Endodermal cell (in vitro differentiated cells): ENCODE measurements at regions not wholly inside any gene's neighbourhood (a gene's known extent, or its start where the extent isn't known, plus 50 kb on each side); places are given as distances from the start of the nearest gene placed in this dataset.

Experiments
- DNase-seq: peaks from one replicate; pipeline ENCODE4 v3.0.0-alpha.2; 2017
- H3K27ac ChIP-seq: 2 replicates; pipeline ENCODE4 v1.5.1; 2013; ENCODE audit warnings: mild to moderate bottlenecking, low read depth, low read length, moderate library complexity
- H3K27me3 ChIP-seq: 2 replicates; pipeline ENCODE4 v1.6.1; 2013; ENCODE audit warnings: mild to moderate bottlenecking, low read length, moderate library complexity; ENCODE audit not compliant: insufficient read depth, control insufficient read depth, poor library complexity, severe bottlenecking
- H3K36me3 ChIP-seq: 2 replicates; pipeline ENCODE4 v1.7.0; 2013; ENCODE audit warnings: mild to moderate bottlenecking, low read length, moderate library complexity; ENCODE audit not compliant: control insufficient read depth, insufficient read depth
- H3K4me1 ChIP-seq: one replicate; pipeline ENCODE4 v1.7.0; 2013; ENCODE audit warnings: low read length; ENCODE audit not compliant: control insufficient read depth, insufficient read depth
- H3K4me3 ChIP-seq: 2 replicates; pipeline ENCODE4 v1.5.1; 2013; ENCODE audit warnings: mild to moderate bottlenecking, low read length, moderate library complexity
- H3K9ac ChIP-seq: 2 replicates; pipeline ENCODE4 v1.6.1; 2013; ENCODE audit warnings: mild to moderate bottlenecking, low read length, moderate library complexity; ENCODE audit not compliant: poor library complexity, severe bottlenecking; ENCODE audit errors: extremely low read depth
- H3K9me3 ChIP-seq: 2 replicates; pipeline ENCODE4 v1.6.1; 2013; ENCODE audit warnings: mild to moderate bottlenecking, low read length, moderate library complexity; ENCODE audit not compliant: control insufficient read depth
- H3K27ac Mint-ChIP-seq: 2 replicates; pipeline ENCODE4 v1.8.0; 2020; ENCODE audit warnings: mixed read lengths
- H3K27me3 Mint-ChIP-seq: 2 replicates; pipeline ENCODE4 v1.8.0; 2021; ENCODE audit warnings: mild to moderate bottlenecking, mixed read lengths; ENCODE audit not compliant: insufficient read depth
- H3K36me3 Mint-ChIP-seq: 2 replicates; pipeline ENCODE4 v1.8.0; 2020; ENCODE audit warnings: low read depth, mixed read lengths
- H3K4me1 Mint-ChIP-seq: 2 replicates; pipeline ENCODE4 v1.8.0; 2020; ENCODE audit warnings: mixed read lengths
- H3K4me3 Mint-ChIP-seq: 2 replicates; pipeline ENCODE4 v1.8.0; 2020; ENCODE audit warnings: mild to moderate bottlenecking, moderate library complexity, mixed read lengths
- H3K9me3 Mint-ChIP-seq: 2 replicates; pipeline ENCODE4 v1.8.0; 2020; ENCODE audit warnings: mild to moderate bottlenecking, mixed read lengths
- CTCF ChIP-seq: fragments of 200-600 bp; sonication (generic); conservative IDR thresholded peaks from 2 replicates; pipeline ENCODE4 v1.5.0; 2021; ENCODE audit warnings: antibody characterized with exemption, mild to moderate bottlenecking
- WGBS, 2 experiments: methylation state at CpG; one replicate each; pipeline versions ENCODE4 v1.1.5 to v1.1.7; 2013; ENCODE audit warnings: missing lambda C conversion rate in 2 of 2, mixed read lengths in 1 of 2; ENCODE audit not compliant: insufficient coverage in 1 of 2, insufficient read length in 1 of 2; 5-methylcytosine and 5-hydroxymethylcytosine counted together

- peaks cover 1% of the 10 kb centered on the region for H3K4me1 Mint-ChIP-seq
- Histone ChIP-seq H3K9me3 (peaks cover 6% of the 10 kb centered on the region), H3K27me3 (no peaks in the 10 kb centered on the region), H3K9ac (no peak overlapping the region), H3K4me3 (no peak overlapping the region), H3K4me1 (no peaks in the 10 kb centered on the region), H3K36me3 (no peaks in the 10 kb centered on the region), H3K27ac (no peak overlapping the region)
- no peak overlapping the region for H3K27ac Mint-ChIP-seq
- TF ChIP-seq CTCF: no peak
- no peak overlapping the region for H3K4me3 Mint-ChIP-seq
- WGBS, 2 experiments: 95 to 96% methylated on average over 19 to 22 of the region's 22 CpGs
- H3K27me3 Mint-ChIP-seq: peaks cover 2% of the 10 kb centered on the region
- peak; percentile 6 for DNase-seq
- no peaks in the 10 kb centered on the region for H3K36me3 Mint-ChIP-seq
- peaks cover 16% of the 10 kb centered on the region for H3K9me3 Mint-ChIP-seq
These were observed 319.9 kb downstream of the BRD1 start for GRCh38 chr22:49507607-49508292.

- peak; percentile 13 for DNase-seq
- Mint-ChIP-seq H3K36me3 (no peaks in the 10 kb centered on the region), H3K27me3 (peaks cover 2% of the 10 kb centered on the region), H3K4me3 (no peak overlapping the region), H3K9me3 (peaks cover 9% of the 10 kb centered on the region), H3K27ac (no peak overlapping the region), H3K4me1 (no peaks in the 10 kb centered on the region)
- 92 to 93% methylated on average over 5 to 6 of the region's 6 CpGs for WGBS, 2 experiments
- Histone ChIP-seq H3K9ac (no peak overlapping the region), H3K9me3 (peaks cover 2% of the 10 kb centered on the region), H3K4me1 (no peaks in the 10 kb centered on the region), H3K27ac (no peak overlapping the region), H3K4me3 (no peak overlapping the region), H3K27me3 (no peaks in the 10 kb centered on the region), H3K36me3 (no peaks in the 10 kb centered on the region)
- no peak for TF ChIP-seq CTCF
These were observed 321.7 kb downstream of the BRD1 start for GRCh38 chr22:49506010-49506400.

- Histone ChIP-seq H3K36me3 (no peaks in the 10 kb centered on the region), H3K27ac (no peak overlapping the region), H3K27me3 (no peaks in the 10 kb centered on the region), H3K9ac (no peak overlapping the region), H3K4me1 (no peaks in the 10 kb centered on the region), H3K4me3 (no peak overlapping the region), H3K9me3 (peaks cover 7% of the 10 kb centered on the region)
- peaks cover 4% of the 10 kb centered on the region for H3K9me3 Mint-ChIP-seq
- peaks cover 2% of the 10 kb centered on the region for H3K27me3 Mint-ChIP-seq
- H3K27ac Mint-ChIP-seq: no peak overlapping the region
- H3K36me3 Mint-ChIP-seq: no peaks in the 10 kb centered on the region
- 91% methylated on average over 5 to 6 of the region's 7 CpGs for WGBS, 2 experiments
- TF ChIP-seq CTCF: no peak
- no peak overlapping the region for H3K4me3 Mint-ChIP-seq
- no peak for DNase-seq
- H3K4me1 Mint-ChIP-seq: no peaks in the 10 kb centered on the region
These were observed 322.2 kb downstream of the BRD1 start for GRCh38 chr22:49505337-49506009.
